ENCODE measurements at regions not wholly inside any gene's neighbourhood (a gene's known extent, or its start where the extent isn't known, plus 50 kb on each side); places are given as distances from the start of the nearest gene placed in this dataset.
A peak's percentile ranks its signal among the peaks of the same experiment; 100 is the strongest.

DNA sequence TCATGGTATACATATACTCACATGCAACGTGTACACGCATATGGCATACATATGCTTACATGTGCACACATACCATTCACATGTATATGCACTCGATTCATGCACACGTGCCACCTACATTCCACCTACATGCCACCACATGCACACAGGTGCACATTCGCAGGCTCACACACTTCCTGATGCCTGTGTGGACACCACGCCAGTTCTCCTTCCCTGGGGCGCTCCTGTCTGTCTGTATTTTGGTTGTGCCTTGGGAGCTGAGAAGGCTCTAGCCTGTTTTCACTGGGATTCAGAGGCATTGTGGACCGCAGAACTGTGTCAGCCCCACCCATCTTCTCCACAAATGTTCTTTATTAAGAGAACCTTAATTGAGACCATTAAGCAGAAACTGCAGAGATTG lies 96.6 kb upstream of the CTDP1 start:
- DNase-seq = peak in 3 of 5 donors; percentile 0 to 13 (median 5)

DNA sequence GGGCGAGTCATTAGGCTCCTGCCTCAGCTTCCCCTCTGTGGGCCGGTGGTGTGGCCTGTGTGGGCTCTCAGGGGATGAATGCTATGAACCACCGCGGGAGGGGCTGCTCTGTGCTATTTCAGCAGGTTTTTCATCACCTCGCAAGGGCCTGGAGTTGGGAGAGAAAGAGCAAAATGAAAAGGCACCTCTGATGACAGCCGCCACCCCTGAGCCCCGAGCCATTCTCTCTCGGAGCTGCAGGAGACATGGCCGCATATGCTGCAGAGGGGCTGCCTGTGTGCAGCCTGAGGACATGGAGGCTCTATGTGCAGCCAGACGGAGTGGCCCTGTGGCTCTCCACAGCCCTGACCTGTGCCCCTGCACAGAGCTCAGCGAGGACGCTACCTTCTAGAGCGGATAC lies 96.2 kb upstream of the CTDP1 start:
- Histone ChIP-seq H3K4me1 (ENCODE audit: insufficient read depth) (peaks cover 17% of the 10 kb centered on the region), H3K36me3 (no peaks in the 10 kb centered on the region), H3K4me3 (no peak overlapping the region), H3K9me3 (no peaks in the 10 kb centered on the region), H3K27me3 (no peaks in the 10 kb centered on the region), H3K27ac (no peak overlapping the region)
- no peak for TF ChIP-seq POLR2A (IDR thresholded peaks at IDR 0.05)
- TF ChIP-seq, protein P1, sequence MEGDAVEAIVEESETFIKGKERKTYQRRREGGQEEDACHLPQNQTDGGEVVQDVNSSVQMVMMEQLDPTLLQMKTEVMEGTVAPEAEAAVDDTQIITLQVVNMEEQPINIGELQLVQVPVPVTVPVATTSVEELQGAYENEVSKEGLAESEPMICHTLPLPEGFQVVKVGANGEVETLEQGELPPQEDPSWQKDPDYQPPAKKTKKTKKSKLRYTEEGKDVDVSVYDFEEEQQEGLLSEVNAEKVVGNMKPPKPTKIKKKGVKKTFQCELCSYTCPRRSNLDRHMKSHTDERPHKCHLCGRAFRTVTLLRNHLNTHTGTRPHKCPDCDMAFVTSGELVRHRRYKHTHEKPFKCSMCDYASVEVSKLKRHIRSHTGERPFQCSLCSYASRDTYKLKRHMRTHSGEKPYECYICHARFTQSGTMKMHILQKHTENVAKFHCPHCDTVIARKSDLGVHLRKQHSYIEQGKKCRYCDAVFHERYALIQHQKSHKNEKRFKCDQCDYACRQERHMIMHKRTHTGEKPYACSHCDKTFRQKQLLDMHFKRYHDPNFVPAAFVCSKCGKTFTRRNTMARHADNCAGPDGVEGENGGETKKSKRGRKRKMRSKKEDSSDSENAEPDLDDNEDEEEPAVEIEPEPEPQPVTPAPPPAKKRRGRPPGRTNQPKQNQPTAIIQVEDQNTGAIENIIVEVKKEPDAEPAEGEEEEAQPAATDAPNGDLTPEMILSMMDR (IDR thresholded peaks at IDR 0.05) = no peak
- no peak for TF ChIP-seq EP300 (IDR thresholded peaks at IDR 0.05)
- intact Hi-C loops (cut with DNase I) = no loop called here
- DNase-seq = peak in 4 of 5 donors; percentile 2 to 21 (median 6)
- WGBS, 3 donors = 89 to 93% (median 92%) methylated on average over 11 to 13 of the region's 13 CpGs

More for the DNA sequence above, 96.6 kb upstream of the CTDP1 start:
- no peaks in the 10 kb centered on the region for H3K27me3 ChIP-seq
- peaks cover 18% of the 10 kb centered on the region for H3K4me1 ChIP-seq (ENCODE audit: insufficient read depth)
- 93 to 94% (median 94%) methylated on average over 8 of the region's 8 CpGs for WGBS, 3 donors
- H3K9me3 ChIP-seq = no peaks in the 10 kb centered on the region
- TF ChIP-seq POLR2A (IDR thresholded peaks at IDR 0.05) (no peak), EP300 (IDR thresholded peaks at IDR 0.05) (no peak)
- TF ChIP-seq, protein P1 (IDR thresholded peaks at IDR 0.05) = no peak
- no peak overlapping the region for H3K27ac ChIP-seq
- H3K4me3 ChIP-seq = no peak overlapping the region
- no peaks in the 10 kb centered on the region for H3K36me3 ChIP-seq
- intact Hi-C loops (cut with DNase I) = no loop called here

DNA sequence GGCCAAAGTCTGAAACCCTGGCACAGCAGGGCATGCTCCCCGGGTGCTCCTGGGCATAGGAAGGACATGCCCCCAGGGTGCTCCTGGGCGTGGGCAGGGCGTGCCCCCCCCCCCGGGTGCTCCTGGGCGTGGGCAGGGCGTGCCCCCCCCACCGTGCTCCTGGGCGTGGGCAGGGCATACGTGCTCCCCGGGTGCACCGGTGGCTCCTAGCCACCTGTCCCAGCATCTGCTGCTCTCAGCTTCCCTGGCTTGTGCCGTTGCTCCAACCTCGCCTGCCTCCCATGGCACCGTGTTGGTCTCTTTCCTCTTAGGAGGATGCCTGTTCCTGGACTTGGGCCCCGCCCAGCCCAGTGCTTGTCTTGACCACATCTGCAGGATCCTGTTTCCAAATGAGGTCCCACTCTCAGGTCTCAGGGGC lies 95.6 kb upstream of the CTDP1 start:
- 64 to 69% (median 64%) methylated on average over 8 to 15 of the region's 15 CpGs for WGBS, 3 donors
- H3K27me3 ChIP-seq = no peaks in the 10 kb centered on the region
- intact Hi-C loops (cut with DNase I) = no loop called here
- H3K4me1 ChIP-seq (ENCODE audit: insufficient read depth) = peaks cover 18% of the 10 kb centered on the region
- H3K36me3 ChIP-seq = no peaks in the 10 kb centered on the region
- DNase-seq = peak in 4 of 5 donors; percentile 14 to 31 (median 20)
- H3K27ac ChIP-seq = no peak overlapping the region
- H3K4me3 ChIP-seq = no peak overlapping the region
- TF ChIP-seq POLR2A (IDR thresholded peaks at IDR 0.05) (no peak), EP300 (IDR thresholded peaks at IDR 0.05) (no peak)
- TF ChIP-seq, protein P1 (IDR thresholded peaks at IDR 0.05) = no peak
- no peaks in the 10 kb centered on the region for H3K9me3 ChIP-seq

DNA sequence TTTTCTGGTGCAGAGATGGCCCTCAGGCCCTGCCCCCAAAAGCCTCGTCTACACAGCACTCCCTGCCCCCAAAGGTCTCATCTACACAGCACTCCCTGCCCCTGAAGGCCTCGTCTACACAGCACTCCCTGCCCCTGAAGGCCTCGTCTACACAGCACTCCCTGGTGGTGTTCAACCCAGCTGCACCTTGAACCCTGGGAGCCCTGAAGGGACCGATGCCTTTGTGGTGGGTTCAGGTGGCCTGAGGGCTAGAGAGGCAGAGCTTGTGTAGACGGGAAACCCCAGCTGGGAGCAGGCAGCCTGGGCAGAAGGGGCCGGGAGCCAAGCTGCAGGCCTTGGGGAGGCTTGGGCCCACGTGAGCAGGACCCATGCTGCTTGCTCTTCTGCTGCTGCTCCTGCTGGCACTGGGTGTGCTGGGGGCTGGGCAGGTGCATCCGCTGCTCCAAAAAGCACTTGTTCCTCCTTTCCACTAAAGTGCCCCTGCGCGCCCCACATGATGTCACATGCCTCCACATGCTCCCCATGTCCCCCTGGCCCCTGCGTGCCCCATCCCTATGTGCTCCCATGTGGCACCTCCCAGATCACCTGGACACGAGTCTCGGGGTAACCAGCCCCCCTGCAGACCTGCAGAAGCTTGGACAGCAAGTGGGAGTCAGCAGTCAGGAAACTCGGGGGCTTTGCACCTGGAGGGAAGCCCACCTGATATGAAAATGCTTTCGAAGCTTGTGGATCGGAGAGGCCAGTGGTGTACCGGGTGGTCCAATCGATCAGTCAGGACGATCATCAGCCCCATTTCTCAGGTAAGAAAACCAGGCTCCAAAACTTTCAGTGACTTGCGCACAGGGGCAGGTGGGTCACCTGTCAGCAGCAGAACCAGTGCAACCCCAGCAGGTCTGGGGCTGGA lies 94.9 kb upstream of the CTDP1 start:
- Histone ChIP-seq H3K27me3 (no peaks in the 10 kb centered on the region), H3K36me3 (no peaks in the 10 kb centered on the region), H3K4me3 (no peak overlapping the region), H3K27ac (no peak overlapping the region), H3K4me1 (ENCODE audit: insufficient read depth) (peaks cover 22% of the 10 kb centered on the region), H3K9me3 (no peaks in the 10 kb centered on the region)
- DNase-seq = peak in 4 of 5 donors; percentile 16 to 44 (median 33)
- intact Hi-C loops (cut with DNase I) = no loop called here
- 72 to 78% (median 75%) methylated on average over 20 of the region's 20 CpGs for WGBS, 3 donors
- TF ChIP-seq POLR2A (IDR thresholded peaks at IDR 0.05) = no peak
- no peak for TF ChIP-seq EP300 (IDR thresholded peaks at IDR 0.05)

Measured in ovary (tissue), 7 donors.